ENCODE measurements at regions not wholly inside any gene's neighbourhood (a gene's known extent, or its start where the extent isn't known, plus 50 kb on each side); places are given as distances from the start of the nearest gene placed in this dataset.

- DNase-seq (ENCODE audit: insufficient read length, low spot score) (no peak), FAIRE-seq (no peak)
- TF ChIP-seq SPI1 (IDR thresholded peaks at IDR 0.05; ENCODE audit: low read depth, low read length) (no peak), POLR2AphosphoS5 (IDR thresholded peaks at IDR 0.05; ENCODE audit: low read depth, low read length) (no peak), PAX5 (IDR thresholded peaks at IDR 0.05; ENCODE audit: insufficient read depth, low read length, severe bottlenecking) (no peak), TAF1 (IDR thresholded peaks at IDR 0.05; ENCODE audit: low read depth, low read length) (no peak), POU2F2 (IDR thresholded peaks at IDR 0.05; ENCODE audit: low read depth, low read length) (no peak), POLR2A (IDR thresholded peaks at IDR 0.05; ENCODE audit: low read depth, low read length) (no peak)
These were observed 80.4 kb upstream of the ZCCHC2 start for GRCh38 chr18:62442391-62442790.

GRCh38 chr18:62445386-62445917 lies 77.4 kb upstream of the ZCCHC2 start:
- TF ChIP-seq TAF1 (IDR thresholded peaks at IDR 0.05; ENCODE audit: low read depth, low read length), result no peak
- no peak for TF ChIP-seq SPI1 (IDR thresholded peaks at IDR 0.05; ENCODE audit: low read depth, low read length)
- no peak for TF ChIP-seq PAX5 (IDR thresholded peaks at IDR 0.05; ENCODE audit: insufficient read depth, low read length, severe bottlenecking)
- TF ChIP-seq POLR2AphosphoS5 (IDR thresholded peaks at IDR 0.05; ENCODE audit: low read depth, low read length), result no peak
- DNase-seq (ENCODE audit: insufficient read length, low spot score) (no peak), FAIRE-seq (no peak)

- no peak for TF ChIP-seq TAF1 (IDR thresholded peaks at IDR 0.05; ENCODE audit: low read depth, low read length)
- no peak for TF ChIP-seq POLR2AphosphoS5 (IDR thresholded peaks at IDR 0.05; ENCODE audit: low read depth, low read length)
- TF ChIP-seq POLR2A (IDR thresholded peaks at IDR 0.05; ENCODE audit: low read depth, low read length), result no peak
- TF ChIP-seq POU2F2 (IDR thresholded peaks at IDR 0.05; ENCODE audit: low read depth, low read length), result no peak
- TF ChIP-seq SPI1 (IDR thresholded peaks at IDR 0.05; ENCODE audit: low read depth, low read length), result no peak
- TF ChIP-seq PAX5 (IDR thresholded peaks at IDR 0.05; ENCODE audit: insufficient read depth, low read length, severe bottlenecking), result no peak
- FAIRE-seq (no peak), DNase-seq (ENCODE audit: insufficient read length, low spot score) (no peak)
These were observed 76.3 kb upstream of the ZCCHC2 start for GRCh38 chr18:62446511-62446910.

GRCh38 chr18:62447652-62448051 lies 75.2 kb upstream of the ZCCHC2 start:
- no peak for FAIRE-seq
- TF ChIP-seq POLR2A (IDR thresholded peaks at IDR 0.05; ENCODE audit: low read depth, low read length) (no peak), SPI1 (IDR thresholded peaks at IDR 0.05; ENCODE audit: low read depth, low read length) (no peak), POLR2AphosphoS5 (IDR thresholded peaks at IDR 0.05; ENCODE audit: low read depth, low read length) (no peak), PAX5 (IDR thresholded peaks at IDR 0.05; ENCODE audit: insufficient read depth, low read length, severe bottlenecking) (no peak), TAF1 (IDR thresholded peaks at IDR 0.05; ENCODE audit: low read depth, low read length) (no peak), POU2F2 (IDR thresholded peaks at IDR 0.05; ENCODE audit: low read depth, low read length) (no peak)
- DNase-seq (ENCODE audit: insufficient read length, low spot score), result no peak

- TF ChIP-seq PAX5 (IDR thresholded peaks at IDR 0.05; ENCODE audit: insufficient read depth, low read length, severe bottlenecking), result no peak
- no peak for TF ChIP-seq POLR2AphosphoS5 (IDR thresholded peaks at IDR 0.05; ENCODE audit: low read depth, low read length)
- no peak for TF ChIP-seq TAF1 (IDR thresholded peaks at IDR 0.05; ENCODE audit: low read depth, low read length)
- TF ChIP-seq SPI1 (IDR thresholded peaks at IDR 0.05; ENCODE audit: low read depth, low read length), result no peak
- TF ChIP-seq POLR2A (IDR thresholded peaks at IDR 0.05; ENCODE audit: low read depth, low read length), result no peak
- no peak for TF ChIP-seq POU2F2 (IDR thresholded peaks at IDR 0.05; ENCODE audit: low read depth, low read length)
- FAIRE-seq (no peak), DNase-seq (ENCODE audit: insufficient read length, low spot score) (no peak)
These were observed 74.4 kb upstream of the ZCCHC2 start for GRCh38 chr18:62448426-62448825.

- FAIRE-seq (no peak), DNase-seq (ENCODE audit: insufficient read length, low spot score) (no peak)
- TF ChIP-seq TAF1 (IDR thresholded peaks at IDR 0.05; ENCODE audit: low read depth, low read length) (no peak), PAX5 (IDR thresholded peaks at IDR 0.05; ENCODE audit: insufficient read depth, low read length, severe bottlenecking) (no peak), SPI1 (IDR thresholded peaks at IDR 0.05; ENCODE audit: low read depth, low read length) (no peak), POLR2AphosphoS5 (IDR thresholded peaks at IDR 0.05; ENCODE audit: low read depth, low read length) (no peak), POLR2A (IDR thresholded peaks at IDR 0.05; ENCODE audit: low read depth, low read length) (no peak), POU2F2 (IDR thresholded peaks at IDR 0.05; ENCODE audit: low read depth, low read length) (no peak)
These were observed 73.2 kb upstream of the ZCCHC2 start for GRCh38 chr18:62449490-62450104.

- TF ChIP-seq POLR2A (IDR thresholded peaks at IDR 0.05; ENCODE audit: low read depth, low read length), result no peak
- TF ChIP-seq TAF1 (IDR thresholded peaks at IDR 0.05; ENCODE audit: low read depth, low read length), result no peak
- no peak for TF ChIP-seq POLR2AphosphoS5 (IDR thresholded peaks at IDR 0.05; ENCODE audit: low read depth, low read length)
- DNase-seq (ENCODE audit: insufficient read length, low spot score), result no peak
- FAIRE-seq, result no peak
These were observed 72.7 kb upstream of the ZCCHC2 start for GRCh38 chr18:62450175-62450545.

- TF ChIP-seq PAX5 (IDR thresholded peaks at IDR 0.05; ENCODE audit: insufficient read depth, low read length, severe bottlenecking) (no peak), SPI1 (IDR thresholded peaks at IDR 0.05; ENCODE audit: low read depth, low read length) (peak; percentile 38; the same call in 1 of the 2 replicates)
- no peak for FAIRE-seq
These were observed 72.0 kb upstream of the ZCCHC2 start for GRCh38 chr18:62450546-62451410.

GRCh38 chr18:62452280-62452831 lies 70.5 kb upstream of the ZCCHC2 start:
- DNase-seq (ENCODE audit: insufficient read length, low spot score) (no peak), FAIRE-seq (no peak)
- TF ChIP-seq POLR2A (IDR thresholded peaks at IDR 0.05; ENCODE audit: low read depth, low read length) (no peak), SPI1 (IDR thresholded peaks at IDR 0.05; ENCODE audit: low read depth, low read length) (no peak), TAF1 (IDR thresholded peaks at IDR 0.05; ENCODE audit: low read depth, low read length) (no peak), POU2F2 (IDR thresholded peaks at IDR 0.05; ENCODE audit: low read depth, low read length) (no peak), POLR2AphosphoS5 (IDR thresholded peaks at IDR 0.05; ENCODE audit: low read depth, low read length) (no peak), PAX5 (IDR thresholded peaks at IDR 0.05; ENCODE audit: insufficient read depth, low read length, severe bottlenecking) (no peak)

More at GRCh38 chr18:62450546-62451410, 72.0 kb upstream of the ZCCHC2 start:
- no peak for DNase-seq (ENCODE audit: insufficient read length, low spot score)
